Astrocyte (in vitro differentiated cells and primary cell): ENCODE measurements at regions not wholly inside any gene's neighbourhood (a gene's known extent, or its start where the extent isn't known, plus 50 kb on each side); places are given as distances from the start of the nearest gene placed in this dataset.
A peak's percentile ranks its signal among the peaks of the same experiment; 100 is the strongest.

Source experiments
- DNase-seq: peaks from one replicate; pipeline ENCODE4 v3.0.0-alpha.2; 2010; ENCODE audit warnings: low read depth
- FAIRE-seq: peaks from 2 replicates; lab custom pipeline; 2011; peaks lifted over from hg19 to GRCh38; lab: Jason Lieb, UNC
- H2AFZ ChIP-seq: 2 replicates; pipeline ENCODE4 v1.6.0; 2012; ENCODE audit warnings: low read depth, low read length, inconsistent platforms
- H3K27ac ChIP-seq: 2 replicates; pipeline ENCODE4 v1.5.1; 2011; ENCODE audit warnings: low read depth, low read length, inconsistent platforms
- H3K27me3 ChIP-seq: 2 replicates; pipeline ENCODE4 v1.6.0; 2011; ENCODE audit warnings: low read length, inconsistent platforms; ENCODE audit not compliant: insufficient read depth
- H3K36me3 ChIP-seq: 2 replicates; pipeline ENCODE4 v1.5.1; 2011; ENCODE audit warnings: low read length, inconsistent platforms; ENCODE audit not compliant: insufficient read depth
- H3K4me1 ChIP-seq: 2 replicates; pipeline ENCODE4 v1.5.1; 2011; ENCODE audit warnings: low read length, inconsistent platforms; ENCODE audit not compliant: insufficient read depth
- H3K4me2 ChIP-seq: 2 replicates; pipeline ENCODE4 v1.6.0; 2012; ENCODE audit warnings: low read length, inconsistent platforms
- H3K4me3 ChIP-seq: 2 replicates; pipeline ENCODE4 v1.5.1; 2011; ENCODE audit warnings: low read depth, mild to moderate bottlenecking, low read length, inconsistent platforms; ENCODE audit not compliant: insufficient read depth
- H3K79me2 ChIP-seq: 2 replicates; pipeline ENCODE4 v1.6.0; 2012; ENCODE audit warnings: mild to moderate bottlenecking, low read length, inconsistent platforms; ENCODE audit not compliant: insufficient read depth
- H3K9ac ChIP-seq: 2 replicates; pipeline ENCODE4 v1.6.0; 2012; ENCODE audit warnings: mild to moderate bottlenecking, low read length, inconsistent platforms
- H3K9me3 ChIP-seq: 2 replicates; pipeline ENCODE4 v1.5.1; 2012; ENCODE audit warnings: low read depth, mild to moderate bottlenecking, low read length, inconsistent platforms; ENCODE audit not compliant: insufficient read depth
- H4K20me1 ChIP-seq: 2 replicates; pipeline ENCODE4 v1.6.0; 2012; ENCODE audit warnings: low read length, inconsistent platforms; ENCODE audit not compliant: insufficient read depth
- H3K27ac Mint-ChIP-seq: one replicate; pipeline ENCODE4 v1.8.0; 2021; ENCODE audit warnings: mild to moderate bottlenecking, mixed read lengths; ENCODE audit not compliant: unreplicated experiment
- H3K27me3 Mint-ChIP-seq: one replicate; pipeline ENCODE4 v1.8.0; 2021; ENCODE audit warnings: low read depth, mixed read lengths; ENCODE audit not compliant: unreplicated experiment
- H3K36me3 Mint-ChIP-seq: one replicate; pipeline ENCODE4 v1.8.0; 2021; ENCODE audit warnings: low read depth, mixed read lengths; ENCODE audit not compliant: unreplicated experiment
- H3K4me1 Mint-ChIP-seq: one replicate; pipeline ENCODE4 v1.8.0; 2021; ENCODE audit warnings: low read depth, mixed read lengths; ENCODE audit not compliant: unreplicated experiment
- H3K4me3 Mint-ChIP-seq: one replicate; pipeline ENCODE4 v1.8.0; 2021; ENCODE audit warnings: mild to moderate bottlenecking, moderate library complexity, mixed read lengths; ENCODE audit not compliant: unreplicated experiment
- H3K9me3 Mint-ChIP-seq: one replicate; pipeline ENCODE4 v1.8.0; 2021; ENCODE audit warnings: mild to moderate bottlenecking, mixed read lengths; ENCODE audit not compliant: unreplicated experiment
- EZH2 ChIP-seq: IDR thresholded peaks from 2 replicates; pipeline ENCODE4 v1.6.1; 2012; ENCODE audit warnings: mild to moderate bottlenecking, low read length, inconsistent platforms; ENCODE audit not compliant: insufficient read depth
- TF ChIP-seq, protein P1 (sequence below): IDR thresholded peaks from 2 replicates; pipeline ENCODE4 v1.5.1; 2011; ENCODE audit warnings: low read depth, mild to moderate bottlenecking, inconsistent platforms, low read length, moderate library complexity; ENCODE audit not compliant: insufficient read depth

DNA sequence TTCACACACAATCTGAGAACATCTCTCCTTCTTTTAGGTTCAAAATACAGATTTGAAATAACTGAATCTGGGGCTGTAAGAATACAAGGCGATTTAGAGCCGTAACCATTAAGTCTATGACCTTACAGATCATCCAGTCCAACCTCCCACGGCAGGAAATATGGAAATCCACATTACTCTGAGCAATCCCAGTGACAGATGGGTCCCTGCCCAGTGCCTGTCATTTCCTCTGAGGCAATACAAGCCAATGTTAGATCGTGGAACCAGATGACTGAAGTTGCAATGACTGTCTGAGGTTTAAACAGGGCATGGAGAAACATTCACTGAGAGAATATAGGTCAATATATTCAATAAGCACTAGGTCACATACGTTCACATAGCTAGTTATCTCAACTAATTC lies 77.4 kb upstream of the OR5AK2 start:
- H3K4me2 ChIP-seq, result peak overlapping the region; percentile 51
- Mint-ChIP-seq H3K27me3 (no peaks in the 10 kb centered on the region), H3K4me1 (peaks cover 23% of the 10 kb centered on the region), H3K9me3 (no peaks in the 10 kb centered on the region), H3K36me3 (no peaks in the 10 kb centered on the region), H3K27ac (peak overlapping the region; percentile 59), H3K4me3 (no peak overlapping the region)
- no peaks in the 10 kb centered on the region for H3K9me3 ChIP-seq
- H2AFZ ChIP-seq, result no peak overlapping the region
- TF ChIP-seq, protein P1, sequence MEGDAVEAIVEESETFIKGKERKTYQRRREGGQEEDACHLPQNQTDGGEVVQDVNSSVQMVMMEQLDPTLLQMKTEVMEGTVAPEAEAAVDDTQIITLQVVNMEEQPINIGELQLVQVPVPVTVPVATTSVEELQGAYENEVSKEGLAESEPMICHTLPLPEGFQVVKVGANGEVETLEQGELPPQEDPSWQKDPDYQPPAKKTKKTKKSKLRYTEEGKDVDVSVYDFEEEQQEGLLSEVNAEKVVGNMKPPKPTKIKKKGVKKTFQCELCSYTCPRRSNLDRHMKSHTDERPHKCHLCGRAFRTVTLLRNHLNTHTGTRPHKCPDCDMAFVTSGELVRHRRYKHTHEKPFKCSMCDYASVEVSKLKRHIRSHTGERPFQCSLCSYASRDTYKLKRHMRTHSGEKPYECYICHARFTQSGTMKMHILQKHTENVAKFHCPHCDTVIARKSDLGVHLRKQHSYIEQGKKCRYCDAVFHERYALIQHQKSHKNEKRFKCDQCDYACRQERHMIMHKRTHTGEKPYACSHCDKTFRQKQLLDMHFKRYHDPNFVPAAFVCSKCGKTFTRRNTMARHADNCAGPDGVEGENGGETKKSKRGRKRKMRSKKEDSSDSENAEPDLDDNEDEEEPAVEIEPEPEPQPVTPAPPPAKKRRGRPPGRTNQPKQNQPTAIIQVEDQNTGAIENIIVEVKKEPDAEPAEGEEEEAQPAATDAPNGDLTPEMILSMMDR, result no peak
- TF ChIP-seq EZH2, result no peak
- no peak overlapping the region for H3K4me3 ChIP-seq
- H3K9ac ChIP-seq, result no peak overlapping the region
- H3K27me3 ChIP-seq, result no peaks in the 10 kb centered on the region
- no peaks in the 10 kb centered on the region for H3K79me2 ChIP-seq
- H3K4me1 ChIP-seq, result peaks cover 8% of the 10 kb centered on the region
- no peak for DNase-seq
- no peaks in the 10 kb centered on the region for H4K20me1 ChIP-seq
- no peak for FAIRE-seq
- H3K36me3 ChIP-seq, result no peaks in the 10 kb centered on the region
- H3K27ac ChIP-seq, result no peak overlapping the region

DNA sequence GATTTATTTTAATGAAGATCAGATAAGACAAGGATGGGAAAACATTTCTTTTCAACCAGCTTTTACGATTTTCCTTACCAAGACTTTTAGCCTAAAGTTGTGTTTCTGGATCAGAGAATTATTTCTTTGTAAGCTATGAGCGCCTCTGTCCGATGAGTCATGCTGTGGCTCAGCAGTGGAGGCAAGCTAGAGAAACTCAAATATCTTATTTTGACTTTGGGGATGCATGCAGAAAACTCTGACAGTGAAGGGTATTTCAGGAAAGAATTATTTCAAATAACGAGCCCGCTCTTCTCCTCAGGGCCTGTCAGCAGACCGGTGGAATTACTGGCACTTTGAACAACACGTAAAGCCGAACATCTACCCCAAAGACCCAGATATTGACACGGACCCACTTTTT lies 77.9 kb upstream of the OR5AK2 start:
- H3K4me3 Mint-ChIP-seq, result no peak overlapping the region
- DNase-seq, result peak; percentile 12
- no peaks in the 10 kb centered on the region for H4K20me1 ChIP-seq
- no peak overlapping the region for H3K27ac ChIP-seq
- peaks cover 23% of the 10 kb centered on the region for H3K4me1 Mint-ChIP-seq
- no peak overlapping the region for H2AFZ ChIP-seq
- no peaks in the 10 kb centered on the region for H3K9me3 Mint-ChIP-seq
- peaks cover 8% of the 10 kb centered on the region for H3K4me1 ChIP-seq
- H3K36me3 Mint-ChIP-seq, result no peaks in the 10 kb centered on the region
- no peaks in the 10 kb centered on the region for H3K27me3 Mint-ChIP-seq
- no peaks in the 10 kb centered on the region for H3K79me2 ChIP-seq
- TF ChIP-seq, protein P1, result no peak
- TF ChIP-seq EZH2, result no peak
- H3K9me3 ChIP-seq, result no peaks in the 10 kb centered on the region
- H3K27me3 ChIP-seq, result no peaks in the 10 kb centered on the region
- no peak for FAIRE-seq
- peak overlapping the region; percentile 51 for H3K4me2 ChIP-seq
- peak overlapping the region; percentile 59 for H3K27ac Mint-ChIP-seq
- no peak overlapping the region for H3K4me3 ChIP-seq
- peak overlapping the region; percentile 36 for H3K9ac ChIP-seq
- no peaks in the 10 kb centered on the region for H3K36me3 ChIP-seq

DNA sequence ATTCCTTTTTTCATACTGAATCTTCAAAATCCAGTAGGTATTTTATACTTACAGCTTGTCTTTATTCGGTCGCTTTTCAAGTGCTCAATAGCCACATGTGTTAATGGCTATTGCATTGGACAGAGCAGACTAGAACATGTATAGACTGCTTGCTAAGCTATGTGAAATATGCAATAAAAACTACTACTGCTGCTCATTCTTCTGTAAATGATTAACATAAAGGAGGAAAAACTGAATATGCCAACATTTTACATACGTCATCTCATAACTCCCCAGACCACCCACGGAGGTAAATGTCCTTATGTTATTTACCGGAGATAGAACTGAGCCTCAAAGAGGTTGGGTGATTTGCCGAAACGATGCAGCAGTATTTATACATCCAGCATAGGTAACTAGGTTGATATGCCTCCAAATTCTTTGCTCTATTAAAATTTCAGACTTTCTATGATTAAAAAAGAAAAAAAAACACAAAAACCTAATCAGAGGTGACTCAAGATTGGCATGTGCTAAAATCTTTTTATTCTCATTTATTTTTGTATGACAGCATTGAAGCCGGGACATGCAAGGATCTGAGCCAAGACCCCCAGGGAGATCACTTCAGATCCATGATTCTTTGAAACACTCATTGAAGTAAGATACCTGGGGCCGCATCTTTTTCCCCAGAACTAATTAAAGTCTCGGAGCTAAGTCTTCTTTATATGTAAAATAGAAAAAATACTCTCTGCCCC lies 78.5 kb upstream of the OR5AK2 start:
- no peaks in the 10 kb centered on the region for H3K27me3 Mint-ChIP-seq

More for the DNA sequence above, 78.5 kb upstream of the OR5AK2 start:
- Histone ChIP-seq H3K4me1 (peaks cover 8% of the 10 kb centered on the region), H3K4me2 (peak overlapping the region; percentile 51), H3K9me3 (no peaks in the 10 kb centered on the region), H3K27me3 (no peaks in the 10 kb centered on the region), H3K36me3 (no peaks in the 10 kb centered on the region), H2AFZ (no peak overlapping the region), H4K20me1 (no peaks in the 10 kb centered on the region), H3K79me2 (no peaks in the 10 kb centered on the region), H3K27ac (no peak overlapping the region), H3K4me3 (no peak overlapping the region), H3K9ac (peak overlapping the region; percentile 36)
- Mint-ChIP-seq H3K27ac (peak overlapping the region; percentile 27), H3K9me3 (no peaks in the 10 kb centered on the region), H3K4me1 (peaks cover 23% of the 10 kb centered on the region), H3K4me3 (no peak overlapping the region), H3K36me3 (no peaks in the 10 kb centered on the region)
- no peak for TF ChIP-seq EZH2
- TF ChIP-seq, protein P1, result no peak
- no peak for DNase-seq
- FAIRE-seq, result no peak
